ENCODE measurements at regions not wholly inside any gene's neighbourhood (a gene's known extent, or its start where the extent isn't known, plus 50 kb on each side); places are given as distances from the start of the nearest gene placed in this dataset.

- no peaks in the 10 kb centered on the region for H3K27me3 ChIP-seq (ENCODE audit: insufficient read depth, low read length)
- H3K27ac ChIP-seq (ENCODE audit: low read depth, low read length) = no peak overlapping the region
- Mint-ChIP-seq H3K4me1 (ENCODE audit: low read depth, unreplicated experiment) (peaks cover 12% of the 10 kb centered on the region), H3K27ac (ENCODE audit: unreplicated experiment) (no peak overlapping the region), H3K27me3 (ENCODE audit: low read depth, unreplicated experiment) (peaks cover 19% of the 10 kb centered on the region), H3K4me3 (ENCODE audit: unreplicated experiment) (no peak overlapping the region), H3K36me3 (ENCODE audit: low read depth, unreplicated experiment) (no peaks in the 10 kb centered on the region), H3K9me3 (ENCODE audit: unreplicated experiment) (peaks cover 6% of the 10 kb centered on the region)
- H4K20me1 ChIP-seq (ENCODE audit: insufficient read depth, low read length) = no peaks in the 10 kb centered on the region
- H3K4me1 ChIP-seq (ENCODE audit: insufficient read depth, low read length) = peaks cover 10% of the 10 kb centered on the region
- TF ChIP-seq CTCF (IDR thresholded peaks at IDR 0.05; ENCODE audit: insufficient read depth, low read depth, low read length) (no peak), EZH2 (IDR thresholded peaks at IDR 0.05; ENCODE audit: insufficient read depth, low read length) (no peak)
- no peaks in the 10 kb centered on the region for H3K9me3 ChIP-seq (ENCODE audit: insufficient read depth, low read depth, low read length)
- no peak overlapping the region for H3K4me2 ChIP-seq (ENCODE audit: low read length)
- DNase-seq (ENCODE audit: low read depth) (no peak), FAIRE-seq (no peak)
- H2AFZ ChIP-seq (ENCODE audit: low read depth, low read length) = no peak overlapping the region
- no peak overlapping the region for H3K9ac ChIP-seq (ENCODE audit: low read length)
- H3K36me3 ChIP-seq (ENCODE audit: insufficient read depth, low read length) = no peaks in the 10 kb centered on the region
- H3K79me2 ChIP-seq (ENCODE audit: insufficient read depth, low read length) = no peaks in the 10 kb centered on the region
- H3K4me3 ChIP-seq (ENCODE audit: insufficient read depth, low read depth, low read length) = no peak overlapping the region
Measured at GRCh38 chr11:70570693-70571395, 172.5 kb downstream of the CTTN start.

- Mint-ChIP-seq H3K4me3 (ENCODE audit: unreplicated experiment) (no peak overlapping the region), H3K9me3 (ENCODE audit: unreplicated experiment) (peaks cover 2% of the 10 kb centered on the region), H3K4me1 (ENCODE audit: low read depth, unreplicated experiment) (peaks cover 12% of the 10 kb centered on the region), H3K36me3 (ENCODE audit: low read depth, unreplicated experiment) (no peaks in the 10 kb centered on the region), H3K27me3 (ENCODE audit: low read depth, unreplicated experiment) (peaks cover 17% of the 10 kb centered on the region), H3K27ac (ENCODE audit: unreplicated experiment) (no peak overlapping the region)
- FAIRE-seq = no peak
- Histone ChIP-seq H3K27ac (ENCODE audit: low read depth, low read length) (no peak overlapping the region), H2AFZ (ENCODE audit: low read depth, low read length) (no peak overlapping the region), H3K79me2 (ENCODE audit: insufficient read depth, low read length) (no peaks in the 10 kb centered on the region), H3K36me3 (ENCODE audit: insufficient read depth, low read length) (no peaks in the 10 kb centered on the region), H3K9me3 (ENCODE audit: insufficient read depth, low read depth, low read length) (no peaks in the 10 kb centered on the region), H3K4me1 (ENCODE audit: insufficient read depth, low read length) (peaks cover 8% of the 10 kb centered on the region), H3K4me2 (ENCODE audit: low read length) (no peak overlapping the region), H4K20me1 (ENCODE audit: insufficient read depth, low read length) (no peaks in the 10 kb centered on the region), H3K9ac (ENCODE audit: low read length) (no peak overlapping the region), H3K4me3 (ENCODE audit: insufficient read depth, low read depth, low read length) (no peak overlapping the region), H3K27me3 (ENCODE audit: insufficient read depth, low read length) (no peaks in the 10 kb centered on the region)
- TF ChIP-seq EZH2 (IDR thresholded peaks at IDR 0.05; ENCODE audit: insufficient read depth, low read length) (no peak), CTCF (IDR thresholded peaks at IDR 0.05; ENCODE audit: insufficient read depth, low read depth, low read length) (no peak)
- no peak for DNase-seq (ENCODE audit: low read depth)
Measured at GRCh38 chr11:70572974-70573260, 174.6 kb downstream of the CTTN start.

GRCh38 chr11:70573701-70574151 is 175.4 kb downstream of the CTTN start:
- Histone ChIP-seq H3K4me3 (ENCODE audit: insufficient read depth, low read depth, low read length) (no peak overlapping the region), H4K20me1 (ENCODE audit: insufficient read depth, low read length) (no peaks in the 10 kb centered on the region), H3K9ac (ENCODE audit: low read length) (no peak overlapping the region), H3K79me2 (ENCODE audit: insufficient read depth, low read length) (no peaks in the 10 kb centered on the region), H3K36me3 (ENCODE audit: insufficient read depth, low read length) (no peaks in the 10 kb centered on the region), H3K4me1 (ENCODE audit: insufficient read depth, low read length) (peaks cover 2% of the 10 kb centered on the region), H3K27me3 (ENCODE audit: insufficient read depth, low read length) (no peaks in the 10 kb centered on the region), H3K27ac (ENCODE audit: low read depth, low read length) (no peak overlapping the region), H3K4me2 (ENCODE audit: low read length) (no peak overlapping the region), H3K9me3 (ENCODE audit: insufficient read depth, low read depth, low read length) (no peaks in the 10 kb centered on the region), H2AFZ (ENCODE audit: low read depth, low read length) (no peak overlapping the region)
- H3K9me3 Mint-ChIP-seq (ENCODE audit: unreplicated experiment) = peaks cover 2% of the 10 kb centered on the region
- H3K36me3 Mint-ChIP-seq (ENCODE audit: low read depth, unreplicated experiment) = no peaks in the 10 kb centered on the region
- no peak for TF ChIP-seq EZH2 (IDR thresholded peaks at IDR 0.05; ENCODE audit: insufficient read depth, low read length)
- TF ChIP-seq CTCF (IDR thresholded peaks at IDR 0.05; ENCODE audit: insufficient read depth, low read depth, low read length) = no peak
- DNase-seq (ENCODE audit: low read depth) (no peak), FAIRE-seq (no peak)
- no peak overlapping the region for H3K27ac Mint-ChIP-seq (ENCODE audit: unreplicated experiment)
- peaks cover 12% of the 10 kb centered on the region for H3K4me1 Mint-ChIP-seq (ENCODE audit: low read depth, unreplicated experiment)
- peaks cover 17% of the 10 kb centered on the region for H3K27me3 Mint-ChIP-seq (ENCODE audit: low read depth, unreplicated experiment)
- H3K4me3 Mint-ChIP-seq (ENCODE audit: unreplicated experiment) = no peak overlapping the region
